H1 (cell line): ENCODE measurements at regions not wholly inside any gene's neighbourhood (a gene's known extent, or its start where the extent isn't known, plus 50 kb on each side); places are given as distances from the start of the nearest gene placed in this dataset.

Experiments used
- CTCF ChIA-PET: fragments of 300-600 bp; sonication (Branson Sonifier 250); formaldehyde crosslinking; loops from one replicate; lab custom pipeline; 2021; ENCODE audit not compliant: partially characterized antibody; lab: Charles Lee
- POLR2A ChIA-PET: fragments of 300-600 bp; sonication (Branson Sonifier 250); formaldehyde crosslinking; loops from one replicate; lab custom pipeline; 2021; ENCODE audit warnings: inconsistent platforms; ENCODE audit not compliant: partially characterized antibody; lab: Charles Lee
- DNase-seq, 2 experiments: peaks; one replicate each; pipeline versions ENCODE4 v3.0.0 to v3.0.0-alpha.2; 2010 to 2022; ENCODE audit warnings: low spot score in 2 of 2, low read depth in 1 of 2, mixed read lengths in 1 of 2
- FAIRE-seq: peaks from 2 replicates; lab custom pipeline; 2011; peaks lifted over from hg19 to GRCh38; lab: Jason Lieb, UNC
- H2AFZ ChIP-seq: 2 replicates; pipeline ENCODE4 v1.8.1; 2012; ENCODE audit warnings: low read length, inconsistent platforms
- H2AK5ac ChIP-seq: 2 replicates; pipeline ENCODE4 v1.6.1; 2013; ENCODE audit warnings: low read depth, low read length
- H2BK120ac ChIP-seq: replicated peaks from 2 replicates; pipeline ENCODE3; 2013; ENCODE audit warnings: low read depth, low read length, inconsistent platforms
- H2BK12ac ChIP-seq: 2 replicates; pipeline ENCODE4 v1.6.1; 2013; ENCODE audit warnings: low read depth, low read length
- H2BK15ac ChIP-seq: 2 replicates; pipeline ENCODE4 v1.6.1; 2013; ENCODE audit warnings: low read length
- H2BK20ac ChIP-seq: 2 replicates; pipeline ENCODE4 v1.6.1; 2013; ENCODE audit warnings: low read length
- H2BK5ac ChIP-seq: 2 replicates; pipeline ENCODE4 v1.6.1; 2013; ENCODE audit warnings: low read depth, low read length
- H3K14ac ChIP-seq: 2 replicates; pipeline ENCODE4 v1.6.1; 2013; ENCODE audit warnings: inconsistent platforms; ENCODE audit not compliant: insufficient read length
- H3K18ac ChIP-seq: 2 replicates; pipeline ENCODE4 v1.6.1; 2013; ENCODE audit warnings: low read length; ENCODE audit errors: extremely low read depth
- H3K23ac ChIP-seq: 2 replicates; pipeline ENCODE4 v1.6.1; 2013; ENCODE audit warnings: inconsistent platforms; ENCODE audit not compliant: insufficient read length
- H3K23me2 ChIP-seq: 2 replicates; pipeline ENCODE4 v1.6.1; 2013; ENCODE audit warnings: low read depth, low read length
- H3K27ac ChIP-seq: 2 replicates; pipeline ENCODE4 v1.6.1; 2011; ENCODE audit warnings: low read depth, low read length, inconsistent platforms
- H3K27me3 ChIP-seq, 4 experiments: replicated peaks in 1 of 4; 1 replicate in 1 of 4; 2 replicates in 3 of 4; pipeline versions ENCODE4 v1.6.1 to v1.8.1; 2011 to 2013; ENCODE audit warnings: low read length in 3 of 4, mild to moderate bottlenecking in 3 of 4, inconsistent platforms in 2 of 4, mixed read lengths in 2 of 4, moderate library complexity in 1 of 4; ENCODE audit not compliant: control insufficient read depth in 3 of 4, insufficient read depth in 3 of 4; ENCODE audit errors: extremely low read depth in 1 of 4
- H3K36me3 ChIP-seq, 4 experiments: 2 replicates each; pipeline versions ENCODE4 v1.6.1 to v1.8.1; 2011 to 2013; ENCODE audit warnings: mild to moderate bottlenecking in 4 of 4, low read length in 3 of 4, moderate library complexity in 2 of 4, control low read depth in 1 of 4, inconsistent platforms in 1 of 4; ENCODE audit not compliant: insufficient read depth in 4 of 4, control insufficient read depth in 2 of 4
- H3K4ac ChIP-seq: replicated peaks from 2 replicates; pipeline ENCODE3; 2013; ENCODE audit warnings: low read length, low read depth, mixed read lengths, inconsistent platforms; ENCODE audit not compliant: insufficient read length
- H3K4me1 ChIP-seq, 4 experiments: replicated peaks in 1 of 4; 1 replicate in 1 of 4; 2 replicates in 3 of 4; pipeline versions ENCODE4 v1.6.1 to v1.8.1; 2011 to 2013; ENCODE audit warnings: low read length in 3 of 4, inconsistent platforms in 2 of 4, mixed read lengths in 1 of 4; ENCODE audit not compliant: insufficient read depth in 4 of 4, control insufficient read depth in 3 of 4
- H3K4me2 ChIP-seq, 2 experiments: 2 replicates each; pipeline versions ENCODE4 v1.6.1 to v1.8.1; 2011 to 2013; ENCODE audit warnings: low read depth in 2 of 2, low read length in 2 of 2, control low read depth in 1 of 2, inconsistent platforms in 1 of 2, mild to moderate bottlenecking in 1 of 2; ENCODE audit not compliant: insufficient read depth in 1 of 2
- H3K4me3 ChIP-seq, 4 experiments: fragments of 200-600, 300-600 bp in 1 of 4; sonication (generic), shearing (Covaris generic), sonication (Bioruptor Twin) in 1 of 4; 2 replicates each; pipeline versions ENCODE4 v1.5.1 to v1.8.1; 2011 to 2016; ENCODE audit warnings: low read length in 4 of 4, low read depth in 3 of 4, control low read depth in 2 of 4, inconsistent platforms in 2 of 4, mild to moderate bottlenecking in 2 of 4, mixed read lengths in 1 of 4, moderate library complexity in 1 of 4; ENCODE audit not compliant: insufficient read depth in 2 of 4; ENCODE audit errors: extremely low read depth in 1 of 4
- H3K56ac ChIP-seq: replicated peaks from 2 replicates; pipeline ENCODE3; 2013; ENCODE audit warnings: low read depth, mild to moderate bottlenecking, mixed read lengths, low read length, inconsistent platforms; ENCODE audit not compliant: insufficient read length
- H3K79me1 ChIP-seq: 2 replicates; pipeline ENCODE4 v1.6.1; 2013; ENCODE audit warnings: low read depth, low read length, control low read depth
- H3K79me2 ChIP-seq, 2 experiments: 2 replicates each; pipeline versions ENCODE4 v1.6.1 to v1.8.1; 2012 to 2013; ENCODE audit warnings: low read length in 2 of 2, mild to moderate bottlenecking in 2 of 2, inconsistent platforms in 1 of 2; ENCODE audit not compliant: insufficient read depth in 2 of 2, control insufficient read depth in 1 of 2
- H3K9ac ChIP-seq, 4 experiments: replicated peaks in 1 of 4; 1 replicate in 1 of 4; 2 replicates in 3 of 4; pipeline versions ENCODE4 v1.6.1 to v1.8.1; 2011 to 2013; ENCODE audit warnings: low read depth in 3 of 4, low read length in 3 of 4, control low read depth in 2 of 4, mild to moderate bottlenecking in 2 of 4, moderate library complexity in 2 of 4, inconsistent platforms in 1 of 4; ENCODE audit errors: extremely low read depth in 1 of 4
- H3K9me3 ChIP-seq, 2 experiments: 2 replicates each; pipeline versions ENCODE4 v1.6.1 to v1.8.1; 2012 to 2013; ENCODE audit warnings: mild to moderate bottlenecking in 2 of 2, moderate library complexity in 2 of 2, control low read depth in 1 of 2, inconsistent platforms in 1 of 2, low read depth in 1 of 2, low read length in 1 of 2, mixed read lengths in 1 of 2; ENCODE audit not compliant: insufficient read depth in 2 of 2
- H4K20me1 ChIP-seq, 2 experiments: replicated peaks in 1 of 2; 2 replicates each; pipeline versions ENCODE3 to v1.8.1; 2011 to 2013; ENCODE audit warnings: inconsistent platforms in 2 of 2, low read length in 2 of 2, mild to moderate bottlenecking in 1 of 2; ENCODE audit not compliant: insufficient read depth in 2 of 2, control insufficient read depth in 1 of 2
- H4K5ac ChIP-seq: 2 replicates; pipeline ENCODE4 v1.6.1; 2013; ENCODE audit warnings: low read length, low read depth, mixed read lengths, inconsistent platforms; ENCODE audit not compliant: insufficient read length
- H4K8ac ChIP-seq: 2 replicates; pipeline ENCODE4 v1.8.0; 2013; ENCODE audit warnings: mild to moderate bottlenecking, moderate library complexity, low read length, inconsistent platforms; ENCODE audit not compliant: insufficient read depth; ENCODE audit errors: extremely low read depth
- H4K91ac ChIP-seq: replicated peaks from 2 replicates; pipeline ENCODE3; 2013; ENCODE audit warnings: low read length, mixed read lengths, inconsistent platforms; ENCODE audit not compliant: insufficient read length
- JUND ChIP-seq: IDR thresholded peaks from 2 replicates; pipeline ENCODE4 v1.6.1; 2011; ENCODE audit warnings: mild to moderate bottlenecking, improper control_type of control experiment, low read length
- POU5F1 ChIP-seq: IDR thresholded peaks from 2 replicates; pipeline ENCODE4 v1.6.1; 2011; ENCODE audit warnings: low read depth, mild to moderate bottlenecking, low read length, moderate library complexity
- SAP30 ChIP-seq: fragments of 300-600 bp; sonication (generic); IDR thresholded peaks from 2 replicates; pipeline ENCODE4 v1.7.1; 2012; ENCODE audit warnings: low read length, moderate library complexity, mild to moderate bottlenecking, inconsistent platforms; ENCODE audit not compliant: insufficient read depth, insufficient replicate concordance
- WGBS, 2 experiments: shearing (Covaris generic) in 1 of 2; methylation state at CpG; one replicate each; pipeline versions ENCODE4 v1.1.6 to v1.1.7; 2013 to 2015; ENCODE audit warnings: low lambda C conversion rate in 2 of 2, mixed read lengths in 2 of 2, inconsistent platforms in 1 of 2, low coverage in 1 of 2, missing lambda C conversion rate in 1 of 2; ENCODE audit not compliant: insufficient replicate concordance in 2 of 2, insufficient coverage in 1 of 2, insufficient read length in 1 of 2; ENCODE audit errors: extremely low coverage in 1 of 2, missing lambda C conversion rate in 1 of 2; 5-methylcytosine and 5-hydroxymethylcytosine counted together

- H3K36me3 ChIP-seq: no peaks in the 10 kb centered on the region
- no peak overlapping the region for H2BK20ac ChIP-seq
- H4K91ac ChIP-seq: no peak overlapping the region
- H3K79me1 ChIP-seq: no peaks in the 10 kb centered on the region
- H3K14ac ChIP-seq: no peak overlapping the region
- no peak for FAIRE-seq
- TF ChIP-seq POU5F1 (no peak), SAP30 (no peak), JUND (no peak)
- H4K5ac ChIP-seq: no peak overlapping the region
- H2AFZ ChIP-seq: no peak overlapping the region
- ChIA-PET POLR2A (no interaction called here), CTCF (no interaction called here)
- no peak overlapping the region for H2BK120ac ChIP-seq
- H3K56ac ChIP-seq: no peak overlapping the region
- H3K27me3 ChIP-seq: peaks cover 0 to 2% (median 0%) of the 10 kb centered on the region in 4 experiments; a peak in 1 of 7 replicates
- H3K27ac ChIP-seq: no peak overlapping the region
- no peak overlapping the region for H3K4ac ChIP-seq
- H3K23ac ChIP-seq: no peak overlapping the region
- no peak overlapping the region for H3K9ac ChIP-seq
- H4K20me1 ChIP-seq: no peaks in the 10 kb centered on the region
- H2BK12ac ChIP-seq: no peak overlapping the region
- no peak overlapping the region for H2BK5ac ChIP-seq
- no peaks in the 10 kb centered on the region for H3K23me2 ChIP-seq
- DNase-seq: no peak
- H4K8ac ChIP-seq: no peak overlapping the region
- 93% methylated on average over 4 of the region's 4 CpGs; no CpG with 5 or more reads in 1 of the 2 experiments for WGBS, 2 experiments
- no peaks in the 10 kb centered on the region for H3K79me2 ChIP-seq
- H3K4me3 ChIP-seq: no peak overlapping the region
- H3K4me2 ChIP-seq: no peak overlapping the region
- no peak overlapping the region for H2BK15ac ChIP-seq
- no peak overlapping the region for H3K18ac ChIP-seq
- H3K9me3 ChIP-seq: no peaks in the 10 kb centered on the region
- no peak overlapping the region for H2AK5ac ChIP-seq
- H3K4me1 ChIP-seq: no peaks in the 10 kb centered on the region
Measured at GRCh38 chr4:54794579-54794978, 136.8 kb downstream of the KIT start.
